ENCODE measurements at regions not wholly inside any gene's neighbourhood (a gene's known extent, or its start where the extent isn't known, plus 50 kb on each side); places are given as distances from the start of the nearest gene placed in this dataset.

- no peak overlapping the region for H3K4me3 ChIP-seq (ENCODE audit: insufficient read depth, low read depth, low read length)
- no peak overlapping the region for H2AK9ac ChIP-seq (replicated peaks; ENCODE audit: low read depth, low read length, poor library complexity)
- TF ChIP-seq NFE2L2 (IDR thresholded peaks at IDR 0.05; ENCODE audit: low read depth, low read length) (no peak), MXI1 (IDR thresholded peaks at IDR 0.05; ENCODE audit: borderline replicate concordance, low read depth, low read length) (no peak), SMC3 (IDR thresholded peaks at IDR 0.05; ENCODE audit: low read depth, low read length) (no peak), ELK1 (IDR thresholded peaks at IDR 0.05; ENCODE audit: borderline replicate concordance, low read depth, low read length) (no peak), FOS (IDR thresholded peaks at IDR 0.05; ENCODE audit: low read depth, low read length) (no peak), POLR2A (IDR thresholded peaks at IDR 0.05; ENCODE audit: low read depth, low read length) (no peak), MAZ (IDR thresholded peaks at IDR 0.05; ENCODE audit: borderline replicate concordance, low read depth, low read length) (no peak), RFX5 (IDR thresholded peaks at IDR 0.05; ENCODE audit: low read depth, low read length) (no peak), BHLHE40 (IDR thresholded peaks at IDR 0.05; ENCODE audit: low read depth, low read length) (no peak), CTCF (conservative IDR thresholded peaks at IDR 0.05; ENCODE audit: low read depth, low read length) (no peak), RAD21 (IDR thresholded peaks at IDR 0.05; ENCODE audit: low read length) (no peak), RCOR1 (IDR thresholded peaks at IDR 0.05; ENCODE audit: insufficient replicate concordance, low read length) (no peak), USF2 (IDR thresholded peaks at IDR 0.05; ENCODE audit: low read depth, low read length) (no peak), MAFK (IDR thresholded peaks at IDR 0.05; ENCODE audit: low read depth, low read length) (no peak), CHD1 (IDR thresholded peaks at IDR 0.05; ENCODE audit: low read depth, low read length) (no peak), CEBPB (IDR thresholded peaks at IDR 0.05; ENCODE audit: low read depth, low read length) (no peak)
- H3K27ac ChIP-seq (ENCODE audit: insufficient read depth, low read length), result no peak overlapping the region
- H3K79me1 ChIP-seq (ENCODE audit: low read depth in 1 of 2, low read length in 2 of 2), result no peaks in the 10 kb centered on the region
- no peak overlapping the region for H3K4me2 ChIP-seq (ENCODE audit: low read depth, low read length)
- DNase-seq (no peak), ATAC-seq (ENCODE audit: low read depth) (no peak)
- WGBS, 2 experiments (ENCODE audit: extremely low coverage in 2 of 2, insufficient read length in 1 of 2), result no CpG with 5 or more reads among the region's 2 CpGs
- no peak overlapping the region for H3K23ac ChIP-seq (ENCODE audit: low read depth, low read length)
- H3K4ac ChIP-seq (ENCODE audit: low read depth, low read length), result no peak overlapping the region
- no peaks in the 10 kb centered on the region for H3K27me3 ChIP-seq (ENCODE audit: control insufficient read depth, insufficient read depth, low read length)
- H3K9me1 ChIP-seq (ENCODE audit: insufficient read depth, low read length), result no peaks in the 10 kb centered on the region
- no peak overlapping the region for H2AFZ ChIP-seq (replicated peaks; ENCODE audit: low read length, poor library complexity)
- H2BK120ac ChIP-seq (ENCODE audit: low read depth, low read length), result no peak overlapping the region
- no peak overlapping the region for H3K9ac ChIP-seq (ENCODE audit: low read depth, low read length)
- H2BK20ac ChIP-seq (ENCODE audit: low read depth, low read length), result no peak overlapping the region
- no peaks in the 10 kb centered on the region for H3K4me1 ChIP-seq (ENCODE audit: control insufficient read depth, insufficient read depth, low read length)
- intact Hi-C loops (cut with micrococcal nuclease) (no loop called here), in situ Hi-C loops (cut with MboI; ENCODE audit: low sequenced_read_pairs) (no loop called here), dilution Hi-C loops (cut with HindIII; ENCODE audit: low sequenced_read_pairs, unreplicated experiment) (no loop called here)
- H4K91ac ChIP-seq (ENCODE audit: insufficient read depth, low read depth, low read length), result no peak overlapping the region
- H2AK5ac ChIP-seq (ENCODE audit: low read depth, low read length), result no peak overlapping the region
- no TSS peak for BruUV-seq (replicated peaks)
- no peak overlapping the region for H4K5ac ChIP-seq (ENCODE audit: low read depth, low read length)
- no peak overlapping the region for H3K18ac ChIP-seq (ENCODE audit: low read depth, low read length)
- no peaks in the 10 kb centered on the region; the same call in 1 of the 2 replicates for H3K9me3 ChIP-seq (ENCODE audit: control insufficient read depth, insufficient read depth, low read length)
- ChIA-PET POLR2A (ENCODE audit: unreplicated experiment) (no interaction called here), CTCF (no interaction called here)
- H4K20me1 ChIP-seq (ENCODE audit: insufficient read depth, low read length), result no peaks in the 10 kb centered on the region
- H3K56ac ChIP-seq (ENCODE audit: extremely low read depth, insufficient read depth, low read length), result no peak overlapping the region
- H3K14ac ChIP-seq (replicated peaks; ENCODE audit: low read depth, low read length), result no peak overlapping the region
- no peaks in the 10 kb centered on the region for H3K36me3 ChIP-seq (ENCODE audit: control insufficient read depth, insufficient read depth, low read length)
- H4K8ac ChIP-seq (ENCODE audit: low read depth in 2 of 2, low read length in 2 of 2), result no peak overlapping the region
- no peak overlapping the region for H2BK5ac ChIP-seq (ENCODE audit: low read depth, low read length, poor library complexity, severe bottlenecking)
- no peak overlapping the region for H2BK15ac ChIP-seq (ENCODE audit: low read depth, low read length)
These were observed 208.9 kb downstream of the FAM47A start for GRCh38 chrX:33923262-33923661.

All from IMR-90 (cell line).